Fibroblast of the aortic adventitia (primary cell): ENCODE measurements at regions not wholly inside any gene's neighbourhood (a gene's known extent, or its start where the extent isn't known, plus 50 kb on each side); places are given as distances from the start of the nearest gene placed in this dataset.

Source experiments
- DNase-seq: peaks from one replicate; pipeline ENCODE4 v3.0.0-alpha.2; 2010; ENCODE audit warnings: low read depth
- H3K4me3 ChIP-seq: 2 replicates; pipeline ENCODE4 v1.5.1; 2011; ENCODE audit warnings: low read depth, mild to moderate bottlenecking, control low read depth, low read length, moderate library complexity
- CTCF ChIP-seq: IDR thresholded peaks from 2 replicates; pipeline ENCODE4 v1.5.1; 2011; ENCODE audit warnings: mild to moderate bottlenecking, low read length, control low read depth, inconsistent platforms; ENCODE audit not compliant: insufficient read depth

- H3K4me3 ChIP-seq, result no peak overlapping the region
- no peak for DNase-seq
- TF ChIP-seq CTCF, result no peak
These were observed 439.8 kb downstream of the NLGN4X start for GRCh38 chrX:5788910-5789309.

- no peak overlapping the region for H3K4me3 ChIP-seq
- no peak for TF ChIP-seq CTCF
- DNase-seq, result no peak
These were observed 447.8 kb downstream of the NLGN4X start for GRCh38 chrX:5780821-5781220.

- TF ChIP-seq CTCF, result no peak
- no peak overlapping the region for H3K4me3 ChIP-seq
- no peak for DNase-seq
These were observed 452.7 kb downstream of the NLGN4X start for GRCh38 chrX:5775846-5776430.

GRCh38 chrX:5774446-5774845 is 454.2 kb downstream of the NLGN4X start:
- TF ChIP-seq CTCF, result no peak
- no peak for DNase-seq
- no peak overlapping the region for H3K4me3 ChIP-seq

GRCh38 chrX:5771441-5771840 is 457.2 kb downstream of the NLGN4X start:
- no peak for TF ChIP-seq CTCF
- no peak overlapping the region for H3K4me3 ChIP-seq
- DNase-seq, result no peak

GRCh38 chrX:5756616-5757015 is 472.1 kb downstream of the NLGN4X start:
- DNase-seq, result no peak
- TF ChIP-seq CTCF, result no peak
- no peak overlapping the region for H3K4me3 ChIP-seq

GRCh38 chrX:5753291-5753690 is 475.4 kb downstream of the NLGN4X start:
- no peak for TF ChIP-seq CTCF
- no peak overlapping the region for H3K4me3 ChIP-seq
- no peak for DNase-seq
